Psoas muscle (tissue), 7 donors: ENCODE measurements at regions not wholly inside any gene's neighbourhood (a gene's known extent, or its start where the extent isn't known, plus 50 kb on each side); places are given as distances from the start of the nearest gene placed in this dataset.

ENCODE experiments used
- ATAC-seq, 4 donors: fragments of 200-7000 bp; cut with Tn5 transposase; one replicate each; pipeline ENCODE4 v1.9.1; 2020; ENCODE audit warnings: moderate library complexity in 3 of 4, mild to moderate bottlenecking in 2 of 4
- DNase-seq, 2 donors: peaks; one replicate each; pipeline ENCODE4 v3.0.0-alpha.2; 2020
- H3K27ac ChIP-seq: fragments of 200-600 bp; one replicate; pipeline ENCODE4 v1.8.0; 2022
- H3K27me3 ChIP-seq, 3 donors: fragments of 200-600 bp in 1 of 3; one replicate each; pipeline versions ENCODE4 v1.6.1 to v1.8.0; 2013 to 2022; ENCODE audit warnings: low read length in 2 of 3, mild to moderate bottlenecking in 2 of 3, moderate library complexity in 1 of 3; ENCODE audit not compliant: insufficient read depth in 3 of 3
- H3K36me3 ChIP-seq, 2 donors: fragments of 200-600 bp in 1 of 2; one replicate each; pipeline versions ENCODE4 v1.6.1 to v1.8.0; 2013 to 2022; ENCODE audit warnings: low read depth in 1 of 2, mild to moderate bottlenecking in 1 of 2, moderate library complexity in 1 of 2; ENCODE audit not compliant: insufficient read depth in 1 of 2
- H3K4me1 ChIP-seq: fragments of 200-600 bp; one replicate; pipeline ENCODE4 v1.8.0; 2022
- H3K4me3 ChIP-seq: fragments of 200-600 bp; one replicate; pipeline ENCODE4 v1.8.0; 2022; ENCODE audit warnings: mild to moderate bottlenecking
- H3K9me3 ChIP-seq: fragments of 200-600 bp; one replicate; pipeline ENCODE4 v1.8.0; 2022
- CTCF ChIP-seq: fragments of 200-600 bp; IDR thresholded peaks from one replicate; pipeline ENCODE4 v1.8.0; 2022; ENCODE audit warnings: antibody characterized with exemption
- WGBS, 3 donors: extraction: QIAGEN DNeasy Blood & Tissue Kit; methylation state at CpG; one replicate each; pipeline versions ENCODE4 v1.1.6 to v1.1.7; 2013; 5-methylcytosine and 5-hydroxymethylcytosine counted together
- intact Hi-C, 2 donors: fragments of 100-400 bp; cut with DNase I; formaldehyde crosslinking; loops; one replicate each; pipeline versions ENCODE4 v1.11.0 to v1.14.2; 2022
- donor health status: healthy with polysubstance abuse.
- donor health status: DM: no; HTN: no; CAD: no; lungs with moderate emphysema.
- donor health status: Bipolar disorder and iron deficiency.
- donor health status: healthy.
- donor health status: DM: yes; HTN: yes; CAD: no.
- donor health status: DM: no; HTN: no; CAD: no.
- donor health status: DM: yes; HTN: yes; CAD: no.

- Histone ChIP-seq H3K9me3 (no peaks in the 10 kb centered on the region), H3K27ac (no peak overlapping the region), H3K4me1 (no peaks in the 10 kb centered on the region), H3K4me3 (no peak overlapping the region), H3K36me3 (no peaks in the 10 kb centered on the region), H3K27me3 (no peaks in the 10 kb centered on the region)
- TF ChIP-seq CTCF, result no peak
- WGBS, 3 donors, result 81 to 83% (median 83%) methylated on average over 4 of the region's 4 CpGs
- intact Hi-C loops, result no loop called here
- no peak for DNase-seq
- no peak for ATAC-seq
These were observed 1356.5 kb upstream of the SLC10A2 start for GRCh38 chr13:104422668-104423067.

GRCh38 chr13:104416973-104417372, 1350.8 kb upstream of the SLC10A2 start:
- no peaks in the 10 kb centered on the region for H3K9me3 ChIP-seq
- no peak overlapping the region for H3K27ac ChIP-seq
- no peak overlapping the region for H3K4me3 ChIP-seq
- ATAC-seq, result no peak
- 80 to 83% (median 83%) methylated on average over 1 of the region's 1 CpG for WGBS, 3 donors
- H3K36me3 ChIP-seq, result no peaks in the 10 kb centered on the region
- intact Hi-C loops, result no loop called here
- H3K27me3 ChIP-seq, result no peaks in the 10 kb centered on the region
- H3K4me1 ChIP-seq, result no peaks in the 10 kb centered on the region
- DNase-seq, result no peak
- TF ChIP-seq CTCF, result no peak

- 37 to 42% (median 39%) methylated on average over 4 of the region's 4 CpGs for WGBS, 3 donors
- TF ChIP-seq CTCF, result no peak
- no peaks in the 10 kb centered on the region for H3K4me1 ChIP-seq
- no peak overlapping the region for H3K27ac ChIP-seq
- DNase-seq, result no peak
- H3K27me3 ChIP-seq, result no peaks in the 10 kb centered on the region
- intact Hi-C loops, result no loop called here
- H3K9me3 ChIP-seq, result no peaks in the 10 kb centered on the region
- no peak for ATAC-seq
- no peaks in the 10 kb centered on the region for H3K36me3 ChIP-seq
- no peak overlapping the region for H3K4me3 ChIP-seq
These were observed 1348.6 kb upstream of the SLC10A2 start for GRCh38 chr13:104414771-104415170.

GRCh38 chr13:104414181-104414580, 1348.0 kb upstream of the SLC10A2 start:
- intact Hi-C loops, result no loop called here
- Histone ChIP-seq H3K4me1 (no peaks in the 10 kb centered on the region), H3K9me3 (no peaks in the 10 kb centered on the region)

More at GRCh38 chr13:104414181-104414580, 1348.0 kb upstream of the SLC10A2 start:
- Histone ChIP-seq H3K4me3 (no peak overlapping the region), H3K27me3 (no peaks in the 10 kb centered on the region), H3K36me3 (no peaks in the 10 kb centered on the region), H3K27ac (no peak overlapping the region)
- no peak for TF ChIP-seq CTCF
- DNase-seq (no peak), ATAC-seq (no peak)
- WGBS, 3 donors, result 63 to 84% (median 66%) methylated on average over 2 of the region's 2 CpGs
